A673 (cell line): ENCODE measurements at regions not wholly inside any gene's neighbourhood (a gene's known extent, or its start where the extent isn't known, plus 50 kb on each side); places are given as distances from the start of the nearest gene placed in this dataset.

ENCODE experiments used
- BruUV-seq: library from RNA; stranded (reverse); fragments of 400-500 nt; replicated peaks from 2 replicates; lab custom pipeline; 2021; lab: Mats Ljungman, UMichigan
- CTCF ChIA-PET: fragments of 300-600 bp; sonication (Branson Sonifier 250); formaldehyde crosslinking; loops from one replicate; lab custom pipeline; 2022; ENCODE audit warnings: antibody characterized with exemption; lab: Charles Lee
- POLR2A ChIA-PET: fragments of 300-600 bp; sonication (Branson Sonifier 250); formaldehyde crosslinking; loops from one replicate; lab custom pipeline; 2022; ENCODE audit warnings: antibody characterized with exemption; ENCODE audit not compliant: low non-redundant PET; lab: Charles Lee
- DNase-seq: peaks from one replicate; pipeline ENCODE4 v3.0.0-alpha.2; 2015; ENCODE audit warnings: low spot score
- H3K27ac ChIP-seq: fragments of 200-600 bp; sonication (generic); 2 replicates; pipeline ENCODE4 v1.5.1; 2016; ENCODE audit warnings: mixed run types, low read depth, mild to moderate bottlenecking, mixed read lengths, antibody characterized with exemption, low read length; ENCODE audit not compliant: poor library complexity, severe bottlenecking
- H3K27me3 ChIP-seq: fragments of 200-600 bp; sonication (generic); replicated peaks from 2 replicates; pipeline ENCODE4 v1.6.1; 2017; ENCODE audit warnings: mixed run types, low read depth, mild to moderate bottlenecking, mixed read lengths, antibody characterized with exemption, low read length; ENCODE audit not compliant: insufficient read depth, poor library complexity
- H3K36me3 ChIP-seq: fragments of 200-600 bp; sonication (generic); 2 replicates; pipeline ENCODE4 v1.6.1; 2016; ENCODE audit warnings: mixed run types, mild to moderate bottlenecking, mixed read lengths, antibody characterized with exemption, low read length; ENCODE audit not compliant: insufficient read depth, poor library complexity, severe bottlenecking
- H3K4me1 ChIP-seq: fragments of 200-600 bp; sonication (generic); 2 replicates; pipeline ENCODE4 v1.6.1; 2017; ENCODE audit warnings: mixed run types, mild to moderate bottlenecking, mixed read lengths, antibody characterized with exemption, low read length; ENCODE audit not compliant: insufficient read depth, poor library complexity, severe bottlenecking
- H3K4me3 ChIP-seq: fragments of 200-600 bp; sonication (generic); 2 replicates; pipeline ENCODE4 v1.5.1; 2016; ENCODE audit warnings: low read depth, mixed run types, mild to moderate bottlenecking, mixed read lengths, low read length; ENCODE audit not compliant: poor library complexity, severe bottlenecking
- H3K9me3 ChIP-seq: fragments of 200-600 bp; sonication (generic); 2 replicates; pipeline ENCODE4 v1.6.1; 2016; ENCODE audit warnings: mixed run types, low read depth, mild to moderate bottlenecking, mixed read lengths, antibody characterized with exemption, low read length; ENCODE audit not compliant: poor library complexity, severe bottlenecking
- CTCF ChIP-seq: fragments of 300-800, 200-600 bp; sonication (generic); conservative IDR thresholded peaks from 2 replicates; pipeline ENCODE4 v1.5.1; 2017; ENCODE audit warnings: low read depth, mild to moderate bottlenecking, antibody characterized with exemption, low read length, moderate library complexity, mixed read lengths
- EZH2 ChIP-seq: fragments of 200-600 bp; sonication (generic); IDR thresholded peaks from 2 replicates; pipeline ENCODE4 v1.6.1; 2017; ENCODE audit warnings: borderline replicate concordance, low read depth, mild to moderate bottlenecking, mixed read lengths, antibody characterized with exemption, low read length; ENCODE audit not compliant: poor library complexity, severe bottlenecking
- intact Hi-C: fragments of 100-400 bp; cut with micrococcal nuclease; formaldehyde crosslinking; loops from one replicate; pipeline ENCODE4 v1.10.0; 2022; ENCODE audit not compliant: unreplicated experiment

GRCh38 chr1:194105381-194105780 lies 919.0 kb upstream of the B3GALT2 start:
- Histone ChIP-seq H3K36me3 (no peaks in the 10 kb centered on the region), H3K27ac (no peak overlapping the region), H3K9me3 (no peaks in the 10 kb centered on the region), H3K27me3 (no peaks in the 10 kb centered on the region), H3K4me1 (peaks cover 9% of the 10 kb centered on the region), H3K4me3 (no peak overlapping the region)
- no TSS peak for BruUV-seq
- DNase-seq: no peak
- ChIA-PET CTCF (no interaction called here), POLR2A (no interaction called here)
- intact Hi-C loops: no loop called here
- no peak for TF ChIP-seq CTCF
- no peak for TF ChIP-seq EZH2

GRCh38 chr1:194104247-194104844 lies 917.9 kb upstream of the B3GALT2 start:
- intact Hi-C loops: loop anchor here (5.0 kb wide), 1 partner anchor 193 kb away; no protein-coding TSS in a partner anchor
- no TSS peak for BruUV-seq
- H3K4me3 ChIP-seq: no peak overlapping the region

GRCh38 chr1:194103516-194104246 lies 917.3 kb upstream of the B3GALT2 start:
- intact Hi-C loops: loop anchor here (5.0 kb wide), 1 partner anchor 194 kb away; no protein-coding TSS in a partner anchor
- CTCF ChIA-PET: no interaction called here
- BruUV-seq: no TSS peak

More at GRCh38 chr1:194104247-194104844, 917.9 kb upstream of the B3GALT2 start:
- CTCF ChIA-PET: no interaction called here
- no peak for DNase-seq
- H3K36me3 ChIP-seq: no peaks in the 10 kb centered on the region
- H3K27me3 ChIP-seq: no peaks in the 10 kb centered on the region
- no peak for TF ChIP-seq EZH2
- no peak for TF ChIP-seq CTCF
- H3K27ac ChIP-seq: no peak overlapping the region
- no peaks in the 10 kb centered on the region for H3K9me3 ChIP-seq
- POLR2A ChIA-PET: no interaction called here
- H3K4me1 ChIP-seq: peaks cover 9% of the 10 kb centered on the region

More at GRCh38 chr1:194103516-194104246, 917.3 kb upstream of the B3GALT2 start:
- DNase-seq: no peak
- peaks cover 9% of the 10 kb centered on the region for H3K4me1 ChIP-seq
- TF ChIP-seq EZH2: no peak
- no peak for TF ChIP-seq CTCF
- no peaks in the 10 kb centered on the region for H3K36me3 ChIP-seq
- POLR2A ChIA-PET: no interaction called here
- H3K27me3 ChIP-seq: no peaks in the 10 kb centered on the region
- no peak overlapping the region for H3K4me3 ChIP-seq
- H3K9me3 ChIP-seq: no peaks in the 10 kb centered on the region
- no peak overlapping the region for H3K27ac ChIP-seq
